ENCODE measurements at regions not wholly inside any gene's neighbourhood (a gene's known extent, or its start where the extent isn't known, plus 50 kb on each side); places are given as distances from the start of the nearest gene placed in this dataset.
"Not testable (repeated sequence)": the region's sequence is repeated elsewhere in the genome, so short reads cannot be mapped to it uniquely, and the experiment has no call there.

- no peak for DNase-seq (ENCODE audit: low read depth, low spot score)
- in situ Hi-C loops (cut with HindIII; ENCODE audit: low pct_unique_long_range_greater_than_20kb, low sequenced_read_pairs): no loop called here
Measured at GRCh38 chr11:23869671-23870070, 627.2 kb upstream of the LUZP2 start.

- in situ Hi-C loops (cut with HindIII; ENCODE audit: low pct_unique_long_range_greater_than_20kb, low sequenced_read_pairs): no loop called here
- DNase-seq (ENCODE audit: low read depth, low spot score): no peak
Measured at GRCh38 chr11:23873406-23873805, 623.4 kb upstream of the LUZP2 start.

GRCh38 chr11:23875176-23875850, 621.5 kb upstream of the LUZP2 start:
- no peak for DNase-seq (ENCODE audit: low read depth, low spot score)
- in situ Hi-C loops (cut with HindIII; ENCODE audit: low pct_unique_long_range_greater_than_20kb, low sequenced_read_pairs): no loop called here

GRCh38 chr11:23883426-23884048, 613.3 kb upstream of the LUZP2 start:
- in situ Hi-C loops (cut with HindIII; ENCODE audit: low pct_unique_long_range_greater_than_20kb, low sequenced_read_pairs); DNase-seq (ENCODE audit: low read depth, low spot score): not testable (repeated sequence)

- in situ Hi-C loops (cut with HindIII; ENCODE audit: low pct_unique_long_range_greater_than_20kb, low sequenced_read_pairs): no loop called here
Measured at GRCh38 chr11:23884341-23884740, 612.5 kb upstream of the LUZP2 start.

DNA sequence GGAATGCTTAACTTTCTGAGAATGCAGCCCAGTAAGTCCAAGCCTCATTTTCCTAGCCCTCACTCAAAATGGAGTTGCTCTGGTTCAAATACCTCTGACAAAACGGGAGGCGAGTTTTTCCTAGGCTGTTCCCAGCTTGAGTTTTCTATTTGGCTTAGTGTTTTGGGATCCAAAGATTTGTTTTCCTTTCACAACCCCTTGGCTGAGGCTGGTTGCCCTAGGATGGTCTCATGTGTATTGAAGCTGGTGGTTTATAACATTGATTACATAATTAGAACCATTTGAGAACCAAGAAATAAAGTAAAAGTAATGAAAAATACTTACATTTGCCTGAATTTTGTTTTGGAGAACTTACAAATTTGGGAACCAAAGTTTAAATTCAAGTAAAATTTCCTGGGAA, 611.1 kb upstream of the LUZP2 start:
- in situ Hi-C loops (cut with HindIII; ENCODE audit: low pct_unique_long_range_greater_than_20kb, low sequenced_read_pairs): no loop called here
- no peak for DNase-seq (ENCODE audit: low read depth, low spot score)

More at GRCh38 chr11:23884341-23884740, 612.5 kb upstream of the LUZP2 start:
- no peak for DNase-seq (ENCODE audit: low read depth, low spot score)

GRCh38 chr11:23887122-23887521, 609.7 kb upstream of the LUZP2 start:
- DNase-seq (ENCODE audit: low read depth, low spot score); in situ Hi-C loops (cut with HindIII; ENCODE audit: low pct_unique_long_range_greater_than_20kb, low sequenced_read_pairs): not testable (repeated sequence)

DNA sequence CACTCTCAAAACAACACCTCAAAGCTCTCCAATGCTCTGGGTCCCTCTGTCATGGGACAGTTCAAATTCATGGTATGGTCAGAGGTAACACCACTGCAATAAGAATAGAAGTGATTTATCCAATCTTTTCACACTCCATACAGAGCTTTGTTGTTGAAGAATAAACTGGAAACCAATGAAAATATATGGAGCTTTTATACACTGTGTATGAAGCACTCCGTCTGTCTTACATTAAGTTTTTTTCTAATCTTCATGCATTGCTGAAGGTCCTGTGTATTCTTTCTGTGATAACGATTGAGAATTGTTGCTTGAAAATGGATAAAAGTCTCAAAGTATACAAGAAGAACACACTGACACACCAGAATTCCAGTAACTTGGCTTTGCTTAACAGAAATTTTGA, 603.7 kb upstream of the LUZP2 start:
- DNase-seq (ENCODE audit: low read depth, low spot score): no peak
- in situ Hi-C loops (cut with HindIII; ENCODE audit: low pct_unique_long_range_greater_than_20kb, low sequenced_read_pairs): no loop called here

GRCh38 chr11:23897453-23898286, 599.2 kb upstream of the LUZP2 start:
- DNase-seq (ENCODE audit: low read depth, low spot score): no peak
- in situ Hi-C loops (cut with HindIII; ENCODE audit: low pct_unique_long_range_greater_than_20kb, low sequenced_read_pairs): no loop called here

- in situ Hi-C loops (cut with HindIII; ENCODE audit: low pct_unique_long_range_greater_than_20kb, low sequenced_read_pairs): no loop called here
- no peak for DNase-seq (ENCODE audit: low read depth, low spot score)
Measured at GRCh38 chr11:23903044-23903704, 593.7 kb upstream of the LUZP2 start.

GRCh38 chr11:23919455-23919854, 577.4 kb upstream of the LUZP2 start:
- DNase-seq (ENCODE audit: low read depth, low spot score): no peak
- in situ Hi-C loops (cut with HindIII; ENCODE audit: low pct_unique_long_range_greater_than_20kb, low sequenced_read_pairs): no loop called here

- no peak for DNase-seq (ENCODE audit: low read depth, low spot score)
- in situ Hi-C loops (cut with HindIII; ENCODE audit: low pct_unique_long_range_greater_than_20kb, low sequenced_read_pairs): no loop called here
Measured at GRCh38 chr11:23923357-23923756, 573.5 kb upstream of the LUZP2 start.

GRCh38 chr11:23924226-23924625, 572.6 kb upstream of the LUZP2 start:
- DNase-seq (ENCODE audit: low read depth, low spot score): no peak
- in situ Hi-C loops (cut with HindIII; ENCODE audit: low pct_unique_long_range_greater_than_20kb, low sequenced_read_pairs): no loop called here

- in situ Hi-C loops (cut with HindIII; ENCODE audit: low pct_unique_long_range_greater_than_20kb, low sequenced_read_pairs): no loop called here
- DNase-seq (ENCODE audit: low read depth, low spot score): no peak
Measured at GRCh38 chr11:23931443-23931842, 565.4 kb upstream of the LUZP2 start.

GRCh38 chr11:23932485-23932898, 564.4 kb upstream of the LUZP2 start:
- in situ Hi-C loops (cut with HindIII; ENCODE audit: low pct_unique_long_range_greater_than_20kb, low sequenced_read_pairs): no loop called here
- no peak for DNase-seq (ENCODE audit: low read depth, low spot score)

DNA sequence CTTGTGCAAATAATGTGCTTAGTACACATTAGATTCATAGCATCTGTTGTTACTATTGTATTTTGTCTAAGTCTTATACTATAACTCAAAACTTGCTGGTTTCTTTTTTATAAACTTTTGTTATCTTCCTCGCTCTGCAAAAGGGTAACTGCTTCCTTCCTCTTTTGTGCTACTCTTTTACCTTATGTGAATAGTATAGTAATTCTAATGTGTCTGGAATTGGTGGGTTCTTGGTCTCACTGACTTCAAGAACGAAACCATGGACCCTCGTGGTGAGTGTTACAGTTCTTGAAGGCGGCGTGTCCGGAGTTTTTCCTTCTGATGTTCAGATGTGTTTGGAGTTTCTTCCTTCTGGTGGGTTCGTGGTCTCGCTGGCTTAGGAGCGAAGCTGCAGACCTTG, 563.1 kb upstream of the LUZP2 start:
- no peak for DNase-seq (ENCODE audit: low read depth, low spot score)
- in situ Hi-C loops (cut with HindIII; ENCODE audit: low pct_unique_long_range_greater_than_20kb, low sequenced_read_pairs): no loop called here

- in situ Hi-C loops (cut with HindIII; ENCODE audit: low pct_unique_long_range_greater_than_20kb, low sequenced_read_pairs); DNase-seq (ENCODE audit: low read depth, low spot score): not testable (repeated sequence)
Measured at GRCh38 chr11:23934671-23935270, 562.1 kb upstream of the LUZP2 start.

Data from SK-MEL-5 (cell line).